NCI-H1417 treated with DMSO at 0.1 percent for 48 hours (cell line): ENCODE measurements at regions not wholly inside any gene's neighbourhood (a gene's known extent, or its start where the extent isn't known, plus 50 kb on each side); places are given as distances from the start of the nearest gene placed in this dataset.
"Not testable (repeated sequence)": the region's sequence is repeated elsewhere in the genome, so short reads cannot be mapped to it uniquely, and the experiment has no call there.

Experiments
- DNase-seq: peaks from one replicate; lab custom pipeline; 2025; lab: John Stamatoyannopoulos, UW

GRCh38 chr4:164595751-164596150, 158.2 kb upstream of the SMIM31 start:
- no peak for DNase-seq

- DNase-seq = no peak
Observed at GRCh38 chr4:164596318-164596878, 157.5 kb upstream of the SMIM31 start.

GRCh38 chr4:164596927-164597326, 157.0 kb upstream of the SMIM31 start:
- DNase-seq = no peak

- no peak for DNase-seq
Observed at GRCh38 chr4:164601653-164602052, 152.3 kb upstream of the SMIM31 start.

- not testable (repeated sequence) for DNase-seq
Observed at GRCh38 chr4:164605791-164606190, 148.1 kb upstream of the SMIM31 start.

GRCh38 chr4:164606478-164606877, 147.5 kb upstream of the SMIM31 start:
- DNase-seq = no peak

- no peak for DNase-seq
Observed at GRCh38 chr4:164613256-164613655, 140.7 kb upstream of the SMIM31 start.

GRCh38 chr4:164613792-164614191, 140.1 kb upstream of the SMIM31 start:
- no peak for DNase-seq

- DNase-seq = no peak
Observed at GRCh38 chr4:164614329-164614728, 139.6 kb upstream of the SMIM31 start.

GRCh38 chr4:164614999-164615398, 138.9 kb upstream of the SMIM31 start:
- DNase-seq = no peak

- no peak for DNase-seq
Observed at GRCh38 chr4:164615964-164616363, 138.0 kb upstream of the SMIM31 start.

GRCh38 chr4:164616961-164617360, 137.0 kb upstream of the SMIM31 start:
- no peak for DNase-seq

GRCh38 chr4:164617426-164617825, 136.5 kb upstream of the SMIM31 start:
- no peak for DNase-seq

- DNase-seq = no peak
Observed at GRCh38 chr4:164617911-164618310, 136.0 kb upstream of the SMIM31 start.

- no peak for DNase-seq
Observed at GRCh38 chr4:164621886-164622521, 131.9 kb upstream of the SMIM31 start.

- no peak for DNase-seq
Observed at GRCh38 chr4:164623099-164623498, 130.8 kb upstream of the SMIM31 start.

- no peak for DNase-seq
Observed at GRCh38 chr4:164639001-164639400, 114.9 kb upstream of the SMIM31 start.

- DNase-seq = no peak
Observed at GRCh38 chr4:164648151-164648848, 105.6 kb upstream of the SMIM31 start.

GRCh38 chr4:164648849-164649212, 105.1 kb upstream of the SMIM31 start:
- DNase-seq = no peak

- no peak for DNase-seq
Observed at GRCh38 chr4:164659765-164660164, 94.2 kb upstream of the SMIM31 start.

- not testable (repeated sequence) for DNase-seq
Observed at GRCh38 chr4:164676152-164676551, 77.8 kb upstream of the SMIM31 start.

GRCh38 chr4:164683040-164683439, 70.9 kb upstream of the SMIM31 start:
- DNase-seq = no peak

- DNase-seq = no peak
Observed at GRCh38 chr4:164695650-164696049, 58.3 kb upstream of the SMIM31 start.

- no peak for DNase-seq
Observed at GRCh38 chr4:164700471-164700870, 53.5 kb upstream of the SMIM31 start.
